ENCODE measurements at regions not wholly inside any gene's neighbourhood (a gene's known extent, or its start where the extent isn't known, plus 50 kb on each side); places are given as distances from the start of the nearest gene placed in this dataset.
A peak's percentile ranks its signal among the peaks of the same experiment; 100 is the strongest.

- peak in 1 of 2 donors; percentile 10 for DNase-seq (ENCODE audit: low read depth in 2 of 2)
- H3K4me3 ChIP-seq (replicated peaks in 1 of 2; ENCODE audit: low read depth in 2 of 2, low read length in 2 of 2), result no peak overlapping the region
- TF ChIP-seq, protein P1, sequence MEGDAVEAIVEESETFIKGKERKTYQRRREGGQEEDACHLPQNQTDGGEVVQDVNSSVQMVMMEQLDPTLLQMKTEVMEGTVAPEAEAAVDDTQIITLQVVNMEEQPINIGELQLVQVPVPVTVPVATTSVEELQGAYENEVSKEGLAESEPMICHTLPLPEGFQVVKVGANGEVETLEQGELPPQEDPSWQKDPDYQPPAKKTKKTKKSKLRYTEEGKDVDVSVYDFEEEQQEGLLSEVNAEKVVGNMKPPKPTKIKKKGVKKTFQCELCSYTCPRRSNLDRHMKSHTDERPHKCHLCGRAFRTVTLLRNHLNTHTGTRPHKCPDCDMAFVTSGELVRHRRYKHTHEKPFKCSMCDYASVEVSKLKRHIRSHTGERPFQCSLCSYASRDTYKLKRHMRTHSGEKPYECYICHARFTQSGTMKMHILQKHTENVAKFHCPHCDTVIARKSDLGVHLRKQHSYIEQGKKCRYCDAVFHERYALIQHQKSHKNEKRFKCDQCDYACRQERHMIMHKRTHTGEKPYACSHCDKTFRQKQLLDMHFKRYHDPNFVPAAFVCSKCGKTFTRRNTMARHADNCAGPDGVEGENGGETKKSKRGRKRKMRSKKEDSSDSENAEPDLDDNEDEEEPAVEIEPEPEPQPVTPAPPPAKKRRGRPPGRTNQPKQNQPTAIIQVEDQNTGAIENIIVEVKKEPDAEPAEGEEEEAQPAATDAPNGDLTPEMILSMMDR (IDR thresholded peaks at IDR 0.05; ENCODE audit: low read depth, low read length), result no peak
These were observed 337.7 kb downstream of the IPO8 start for GRCh38 chr12:30357766-30358490.

GRCh38 chr12:30345744-30346471 is 349.8 kb downstream of the IPO8 start:
- no peak overlapping the region for H3K4me3 ChIP-seq (replicated peaks in 1 of 2; ENCODE audit: low read depth in 2 of 2, low read length in 2 of 2)
- TF ChIP-seq, protein P1 (IDR thresholded peaks at IDR 0.05; ENCODE audit: low read depth, low read length), result no peak
- DNase-seq (ENCODE audit: low read depth in 2 of 2), result peak in 1 of 2 donors; percentile 10

DNA sequence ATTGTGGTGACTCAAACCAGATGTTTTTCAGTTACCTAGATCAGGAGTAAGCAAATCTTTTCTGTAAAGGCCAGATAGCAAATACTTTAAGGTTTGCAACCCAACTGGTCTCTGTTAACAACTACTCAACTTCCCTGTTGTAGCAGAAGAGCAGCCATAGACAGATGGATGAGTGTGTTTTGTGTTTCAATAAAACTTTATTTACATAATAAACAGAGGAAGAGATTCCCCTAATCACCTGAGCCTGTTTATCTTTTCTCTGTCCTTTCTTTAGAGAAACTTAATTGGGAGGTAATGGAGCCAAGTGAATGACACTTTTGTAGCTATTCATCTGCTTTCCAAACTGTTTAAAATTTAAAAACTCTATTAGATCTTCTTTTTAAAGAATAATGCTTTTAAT is 365.1 kb downstream of the IPO8 start:
- TF ChIP-seq, protein P1 (IDR thresholded peaks at IDR 0.05; ENCODE audit: low read depth, low read length), result no peak
- H3K4me3 ChIP-seq (replicated peaks in 1 of 2; ENCODE audit: low read depth in 2 of 2, low read length in 2 of 2), result no peak overlapping the region
- DNase-seq (ENCODE audit: low read depth in 2 of 2), result no peak

DNA sequence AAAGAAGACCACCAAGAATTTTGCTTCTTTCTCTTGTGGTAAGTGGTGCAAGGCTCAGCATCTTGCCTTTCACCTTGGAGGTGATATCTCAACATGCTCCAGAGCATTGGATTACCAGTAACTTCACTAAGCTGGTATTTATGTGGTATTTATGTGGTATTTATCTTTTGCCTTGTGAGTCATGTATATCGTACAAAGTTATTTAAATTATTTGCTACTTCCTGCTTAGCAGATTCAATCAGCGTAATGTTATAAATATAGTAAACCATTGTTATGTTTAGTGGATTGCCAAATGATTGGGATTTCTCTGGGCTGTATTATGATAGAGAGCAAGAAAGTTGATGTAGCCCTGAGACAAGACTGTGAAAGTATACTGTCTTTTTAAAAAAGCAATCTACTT is 366.4 kb downstream of the IPO8 start:
- DNase-seq (ENCODE audit: low read depth in 2 of 2), result peak; percentile 27 to 55

DNA sequence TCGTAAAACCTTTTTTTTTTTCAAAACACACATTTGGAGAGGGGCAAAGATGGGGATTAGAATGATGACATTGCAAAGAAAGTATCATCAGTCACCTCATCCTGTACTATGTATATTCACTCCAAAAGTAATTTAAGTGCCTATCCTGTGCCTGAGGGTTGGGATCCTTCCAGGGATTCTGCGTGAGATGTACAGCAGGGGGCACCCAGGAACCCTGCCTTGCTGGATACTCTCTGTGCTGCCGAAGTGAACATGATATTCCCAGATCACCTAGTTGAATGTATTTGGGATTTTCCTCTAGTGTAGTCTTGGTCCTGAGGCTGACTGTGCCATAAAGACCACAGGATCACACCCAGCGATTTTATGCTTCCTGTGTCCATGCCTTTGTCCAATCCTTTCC is 372.7 kb downstream of the IPO8 start:
- no peak overlapping the region for H3K4me3 ChIP-seq (replicated peaks in 1 of 2; ENCODE audit: low read depth in 2 of 2, low read length in 2 of 2)
- TF ChIP-seq, protein P1 (IDR thresholded peaks at IDR 0.05; ENCODE audit: low read depth, low read length), result peak; percentile 34
- DNase-seq (ENCODE audit: low read depth in 2 of 2), result peak; percentile 6 to 15

More for the DNA sequence above, 366.4 kb downstream of the IPO8 start:
- TF ChIP-seq, protein P1 (IDR thresholded peaks at IDR 0.05; ENCODE audit: low read depth, low read length), result no peak
- no peak overlapping the region for H3K4me3 ChIP-seq (replicated peaks in 1 of 2; ENCODE audit: low read depth in 2 of 2, low read length in 2 of 2)

GRCh38 chr12:30320561-30320960 is 375.1 kb downstream of the IPO8 start:
- no peak for DNase-seq (ENCODE audit: low read depth in 2 of 2)
- no peak overlapping the region for H3K4me3 ChIP-seq (replicated peaks in 1 of 2; ENCODE audit: low read depth in 2 of 2, low read length in 2 of 2)
- TF ChIP-seq, protein P1 (IDR thresholded peaks at IDR 0.05; ENCODE audit: low read depth, low read length), result no peak
